ENCODE measurements at regions not wholly inside any gene's neighbourhood (a gene's known extent, or its start where the extent isn't known, plus 50 kb on each side); places are given as distances from the start of the nearest gene placed in this dataset.
"Not testable (repeated sequence)": the region's sequence is repeated elsewhere in the genome, so short reads cannot be mapped to it uniquely, and the experiment has no call there.

DNA sequence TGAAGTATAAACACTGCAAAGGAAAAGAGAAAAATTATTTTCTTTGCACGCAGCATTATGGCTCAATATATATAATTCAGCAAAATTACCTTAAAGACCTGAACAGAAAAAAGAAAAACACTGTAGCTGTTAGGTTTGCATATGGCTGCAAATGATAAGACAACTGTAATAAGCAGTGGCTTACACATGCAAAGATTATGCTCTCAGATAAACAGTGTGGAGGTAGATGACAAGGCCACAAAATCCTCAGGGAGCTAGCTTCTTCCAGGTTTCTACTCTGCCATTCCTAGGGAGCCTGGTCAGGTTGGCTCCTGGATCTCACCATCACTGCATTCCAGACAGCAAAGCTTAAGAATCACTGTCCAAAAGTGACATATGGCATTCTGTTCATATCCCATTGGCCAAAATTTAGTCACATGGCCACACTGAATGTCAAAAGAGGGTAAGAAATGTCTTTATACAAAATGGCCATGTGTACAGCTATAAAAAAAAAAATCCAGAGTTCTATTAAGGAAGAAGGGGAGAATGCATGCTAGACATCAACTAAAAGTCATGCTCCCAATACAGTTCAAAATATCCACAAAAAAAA is 195.2 kb upstream of the SLC7A11 start:
- no peak for DNase-seq

GRCh38 chr4:138435733-138436132 is 193.6 kb upstream of the SLC7A11 start:
- not testable (repeated sequence) for DNase-seq

DNA sequence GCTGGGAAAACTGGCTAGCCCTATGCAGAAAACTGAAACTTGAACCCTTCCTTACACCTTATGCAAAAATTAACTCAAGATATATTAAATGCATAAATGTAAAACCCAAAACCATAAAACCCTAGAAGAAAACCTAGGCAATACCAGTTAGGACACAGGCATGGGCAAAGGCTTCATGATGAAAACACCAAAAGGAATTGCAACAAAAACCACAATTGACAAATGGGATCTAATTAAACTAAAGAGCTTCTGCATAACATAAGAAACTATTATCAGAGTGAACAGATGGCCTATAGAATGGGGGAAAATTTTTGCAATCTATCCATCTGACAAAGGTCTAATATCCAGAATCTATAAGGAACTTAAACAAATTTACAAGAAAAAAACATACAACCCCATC is 192.9 kb upstream of the SLC7A11 start:
- not testable (repeated sequence) for DNase-seq

DNA sequence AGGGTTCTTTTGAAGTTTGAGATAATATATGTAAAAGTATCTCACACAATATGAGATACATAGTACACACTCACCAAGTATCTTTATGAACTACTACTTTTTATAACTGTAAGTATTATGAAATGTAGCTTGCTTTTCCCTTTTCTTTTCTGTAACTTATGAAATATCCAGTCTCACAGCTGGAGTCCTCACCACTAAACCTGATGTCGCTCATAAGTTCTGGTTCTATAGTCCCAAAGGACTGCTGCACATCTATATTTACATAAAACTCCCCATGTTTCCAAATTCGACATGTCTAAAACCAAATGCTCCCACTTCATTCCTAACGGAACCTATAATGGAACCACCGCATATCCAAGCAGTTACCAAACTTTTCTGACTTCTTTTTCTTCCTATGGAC is 186.5 kb upstream of the SLC7A11 start:
- DNase-seq = no peak

- DNase-seq = no peak
These were observed 184.6 kb upstream of the SLC7A11 start for GRCh38 chr4:138426786-138427185.

- no peak for DNase-seq
These were observed 178.3 kb upstream of the SLC7A11 start for GRCh38 chr4:138420471-138420870.

DNA sequence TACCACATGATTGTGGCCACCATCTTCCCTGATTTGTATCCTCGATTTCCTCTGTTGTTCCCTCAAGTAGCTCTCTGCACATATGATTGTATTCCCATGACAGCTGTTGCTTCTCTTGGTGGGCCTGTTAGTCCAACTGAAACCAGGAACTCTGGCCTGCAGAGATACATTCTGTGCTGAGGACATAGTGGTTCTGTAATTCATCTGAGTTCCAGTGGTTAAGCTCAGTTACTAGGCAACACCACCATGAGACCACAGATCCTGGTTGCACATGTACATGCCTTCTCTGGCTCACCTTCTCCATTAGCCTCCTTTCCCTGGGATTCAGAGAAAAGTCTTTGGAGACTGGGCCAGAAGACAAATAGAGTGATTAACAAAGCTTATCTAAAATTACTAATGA is 172.1 kb upstream of the SLC7A11 start:
- DNase-seq = no peak

DNA sequence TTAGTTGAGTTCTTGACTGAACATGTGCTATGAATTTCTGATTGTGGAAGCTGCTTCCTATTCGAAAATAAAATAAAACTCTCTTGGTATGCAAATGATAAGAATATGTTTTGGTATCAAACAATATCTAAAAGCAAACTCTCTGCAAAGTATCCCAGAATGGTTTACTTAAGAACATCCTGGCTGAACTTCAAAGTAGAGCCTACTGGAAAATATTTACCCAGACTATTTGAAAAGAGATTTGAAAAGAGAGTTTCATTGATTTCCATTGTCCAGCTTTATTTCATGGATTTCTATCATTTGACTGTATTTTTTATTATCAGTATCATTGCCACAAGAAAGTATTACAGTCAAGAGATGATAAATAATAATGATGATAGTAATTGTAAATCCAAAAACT is 171.1 kb upstream of the SLC7A11 start:
- no peak for DNase-seq

DNA sequence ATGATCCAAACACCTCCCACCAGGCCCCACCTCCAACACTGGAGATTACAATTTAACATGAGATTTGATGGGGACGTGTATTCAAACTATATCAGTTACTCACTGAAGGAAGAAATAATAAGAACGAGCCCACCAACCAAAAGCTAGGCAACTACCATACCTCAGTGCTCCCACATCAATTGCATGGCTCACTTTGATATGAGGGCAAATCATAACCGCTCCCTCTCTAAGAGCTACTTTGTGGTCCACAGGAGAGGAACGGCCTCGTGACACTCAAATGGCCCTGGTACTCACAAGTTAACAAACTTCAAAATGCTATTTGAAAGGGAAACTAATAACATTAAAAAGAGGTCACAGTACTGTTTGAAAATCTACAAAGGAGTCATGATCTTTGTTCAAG is 170.7 kb upstream of the SLC7A11 start:
- DNase-seq = no peak

GRCh38 chr4:138410266-138410665 is 168.1 kb upstream of the SLC7A11 start:
- DNase-seq = no peak

GRCh38 chr4:138409670-138410069 is 167.5 kb upstream of the SLC7A11 start:
- no peak for DNase-seq

DNA sequence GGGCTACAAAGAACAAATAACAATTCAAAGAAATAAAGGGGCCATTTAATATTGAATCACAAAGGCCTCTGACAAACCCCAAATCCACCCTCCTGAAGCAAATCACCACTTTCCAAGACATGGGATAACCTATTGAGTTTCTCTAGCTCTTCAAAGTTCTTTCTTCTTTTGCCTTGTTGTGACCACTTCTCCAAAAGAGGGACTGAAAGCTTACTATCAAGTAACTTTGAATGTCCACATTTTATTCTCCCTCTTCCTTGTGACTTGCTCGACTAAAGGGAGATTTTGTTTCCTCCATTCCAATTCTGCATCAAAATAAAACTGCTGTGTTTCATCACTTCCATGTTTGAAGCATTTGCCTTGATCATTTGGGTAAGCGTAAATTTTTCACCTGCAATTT is 166.6 kb upstream of the SLC7A11 start:
- DNase-seq = no peak

- DNase-seq = no peak
These were observed 165.2 kb upstream of the SLC7A11 start for GRCh38 chr4:138407329-138407728.

DNA sequence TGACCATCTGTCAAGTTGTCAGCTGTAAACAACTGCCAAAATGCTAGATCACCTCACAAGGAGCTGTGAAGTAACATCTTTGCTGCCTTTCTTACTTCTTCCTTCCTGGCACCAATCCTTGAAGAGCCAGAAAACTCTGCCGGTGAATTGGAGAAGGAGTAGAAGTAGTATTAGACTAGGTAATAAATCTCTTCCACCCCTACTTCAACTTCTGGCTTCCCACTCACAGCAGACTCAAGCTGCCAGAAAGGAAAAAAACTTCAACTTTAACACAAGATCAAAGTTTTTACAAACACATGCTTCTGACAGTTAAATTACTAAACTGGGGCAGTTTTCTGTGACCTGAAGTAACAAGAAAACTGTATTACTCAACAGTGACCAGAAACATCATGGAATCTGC is 164.7 kb upstream of the SLC7A11 start:
- peak; percentile 39 for DNase-seq

GRCh38 chr4:138405934-138406567 is 163.9 kb upstream of the SLC7A11 start:
- DNase-seq = no peak

DNA sequence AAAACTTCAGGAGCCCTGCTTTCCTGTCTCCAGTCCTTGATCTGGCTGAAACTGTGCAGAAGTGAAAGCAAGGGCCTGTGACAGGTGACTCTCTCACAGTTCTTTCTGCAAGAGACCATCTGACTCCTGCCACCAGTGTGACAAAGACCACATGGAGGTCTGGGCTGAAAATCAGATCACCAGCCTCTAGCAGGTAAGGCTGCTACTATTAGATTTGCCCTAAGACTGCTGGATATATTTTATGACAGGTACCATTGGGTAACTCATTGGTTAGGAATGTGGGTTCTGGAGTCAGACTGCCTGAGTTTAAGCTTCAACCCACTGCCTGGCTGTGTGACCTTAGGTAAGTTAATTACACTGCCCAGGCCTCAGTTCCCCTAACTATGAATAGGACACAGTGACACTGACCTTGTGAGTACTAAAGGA is 163.3 kb upstream of the SLC7A11 start:
- DNase-seq = no peak

DNA sequence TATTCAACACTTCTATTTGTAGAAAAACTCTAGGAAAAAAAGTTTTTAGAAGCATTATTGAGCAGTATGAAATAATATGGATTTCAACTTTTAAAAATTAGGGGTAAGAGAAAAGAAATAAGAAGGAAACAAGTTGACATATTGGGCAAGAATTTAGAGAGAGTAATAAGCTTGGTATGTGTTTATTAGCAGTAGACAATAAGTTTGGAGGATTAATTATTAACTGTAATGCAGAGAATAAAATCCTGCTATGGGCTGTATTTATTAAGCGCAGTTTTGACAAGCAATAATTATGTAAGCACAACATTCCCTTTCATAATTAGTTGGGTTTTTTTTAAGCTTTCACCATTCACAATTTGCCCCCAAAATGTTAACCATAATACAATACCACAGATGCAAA is 162.7 kb upstream of the SLC7A11 start:
- DNase-seq = no peak

DNA sequence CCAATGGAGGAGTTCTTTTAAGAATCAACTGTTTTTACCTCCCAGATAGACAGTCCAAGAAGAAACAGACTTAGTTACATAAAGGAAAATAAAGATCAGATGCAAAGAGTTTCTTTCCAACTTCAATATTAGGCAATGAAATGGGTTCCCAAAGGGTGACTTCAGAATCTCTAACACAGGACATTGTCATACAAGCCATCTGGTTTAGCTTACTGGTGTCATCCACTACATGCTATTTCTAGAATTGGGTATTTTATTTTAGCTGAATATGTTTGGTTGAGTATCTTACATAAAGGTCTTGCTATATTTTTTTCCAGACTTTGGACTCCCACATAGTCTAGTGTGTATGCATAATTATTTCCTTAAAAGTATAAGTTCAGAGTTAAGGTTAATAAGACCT is 162.1 kb upstream of the SLC7A11 start:
- DNase-seq = no peak

DNA sequence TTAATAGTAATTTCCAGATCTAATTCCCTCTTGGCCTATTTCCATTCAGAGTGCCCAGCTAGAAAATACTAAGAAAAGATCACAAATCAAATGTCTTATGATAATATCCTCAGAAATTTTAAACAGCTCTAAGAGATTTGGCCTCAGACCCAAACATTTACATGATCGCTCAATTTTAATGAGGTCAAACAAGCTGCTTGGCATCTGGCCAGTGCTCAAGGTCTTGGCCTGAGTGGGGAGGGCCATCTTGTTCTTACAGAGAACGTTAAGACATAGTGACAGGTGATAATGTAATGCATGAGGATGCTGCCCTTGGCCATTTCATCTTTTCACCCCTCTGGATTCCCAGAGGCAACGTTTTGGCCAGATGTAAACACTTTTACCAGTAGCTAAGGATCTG is 159.2 kb upstream of the SLC7A11 start:
- DNase-seq = peak; percentile 22

GRCh38 chr4:138400543-138400942 is 158.4 kb upstream of the SLC7A11 start:
- DNase-seq = no peak

GRCh38 chr4:138400066-138400465 is 157.9 kb upstream of the SLC7A11 start:
- no peak for DNase-seq

DNA sequence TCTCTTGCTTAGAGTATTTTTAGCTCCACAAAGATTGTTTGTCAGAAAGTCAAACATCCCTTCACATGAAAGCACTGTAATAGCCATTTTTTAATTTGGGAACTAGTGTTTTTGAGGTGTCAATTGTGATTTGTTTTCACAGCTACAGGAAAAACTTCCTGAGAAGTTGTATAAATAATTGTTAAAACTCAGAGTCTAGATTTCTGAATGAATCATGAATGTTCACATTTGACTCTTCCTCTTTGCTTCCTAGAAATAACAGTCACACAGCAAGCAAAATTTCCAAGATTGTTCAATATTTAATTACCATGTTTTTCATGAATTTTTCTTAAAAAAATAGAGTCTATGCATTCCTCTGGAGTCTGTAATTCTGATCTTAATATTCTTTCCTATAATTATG is 156.9 kb upstream of the SLC7A11 start:
- no peak for DNase-seq

DNA sequence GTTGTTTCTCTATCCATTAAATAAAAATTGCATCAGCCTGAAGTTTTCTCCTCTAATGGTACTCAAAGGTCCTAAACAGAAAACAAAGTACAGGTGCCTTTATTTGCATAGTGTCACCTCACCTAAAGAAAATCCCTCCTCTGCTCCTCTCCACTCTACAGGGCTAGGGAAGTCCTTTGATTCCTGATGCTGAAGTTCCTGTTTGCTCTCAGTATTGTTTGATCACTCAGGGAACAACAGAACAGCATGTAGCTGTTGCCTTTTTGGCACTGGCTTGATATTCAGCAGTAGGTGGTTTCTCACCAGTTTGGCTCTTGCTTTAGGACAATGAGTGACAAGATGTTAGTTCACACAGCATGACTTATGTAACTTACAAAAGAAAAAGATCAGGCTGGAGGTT is 156.2 kb upstream of the SLC7A11 start:
- no peak for DNase-seq

- no peak for DNase-seq
These were observed 151.9 kb upstream of the SLC7A11 start for GRCh38 chr4:138393886-138394610.

Data from left kidney (tissue), 1 donor.